ENCODE measurements at regions not wholly inside any gene's neighbourhood (a gene's known extent, or its start where the extent isn't known, plus 50 kb on each side); places are given as distances from the start of the nearest gene placed in this dataset.

GRCh38 chr2:88853403-88853790 is 161.9 kb downstream of the RPIA start:
- no peak for TF ChIP-seq CTCF (IDR thresholded peaks at IDR 0.05; ENCODE audit: low read depth, low read length)
- no peak for DNase-seq (ENCODE audit: extremely low read depth, low read depth)

DNA sequence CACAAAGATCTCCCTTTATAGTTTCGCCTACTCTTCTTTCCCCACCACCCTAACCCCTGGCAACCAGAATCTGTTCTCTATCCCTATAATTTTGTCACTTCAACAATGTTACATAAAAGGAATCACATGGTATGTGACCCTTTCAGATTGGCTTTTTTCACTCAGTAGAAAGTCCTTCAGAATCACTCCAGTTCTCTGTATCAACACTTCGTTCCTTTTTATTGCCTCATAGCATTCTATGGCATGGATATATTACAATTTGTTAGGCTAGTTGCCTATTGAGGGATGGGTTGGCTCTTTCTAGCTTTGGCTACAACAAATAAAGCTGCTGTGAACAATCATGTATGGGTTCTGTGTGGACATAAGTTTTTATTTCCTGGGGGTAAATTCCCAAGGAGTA is 163.1 kb downstream of the RPIA start:
- TF ChIP-seq CTCF (IDR thresholded peaks at IDR 0.05; ENCODE audit: low read depth, low read length): no peak
- DNase-seq (ENCODE audit: extremely low read depth, low read depth): no peak

DNA sequence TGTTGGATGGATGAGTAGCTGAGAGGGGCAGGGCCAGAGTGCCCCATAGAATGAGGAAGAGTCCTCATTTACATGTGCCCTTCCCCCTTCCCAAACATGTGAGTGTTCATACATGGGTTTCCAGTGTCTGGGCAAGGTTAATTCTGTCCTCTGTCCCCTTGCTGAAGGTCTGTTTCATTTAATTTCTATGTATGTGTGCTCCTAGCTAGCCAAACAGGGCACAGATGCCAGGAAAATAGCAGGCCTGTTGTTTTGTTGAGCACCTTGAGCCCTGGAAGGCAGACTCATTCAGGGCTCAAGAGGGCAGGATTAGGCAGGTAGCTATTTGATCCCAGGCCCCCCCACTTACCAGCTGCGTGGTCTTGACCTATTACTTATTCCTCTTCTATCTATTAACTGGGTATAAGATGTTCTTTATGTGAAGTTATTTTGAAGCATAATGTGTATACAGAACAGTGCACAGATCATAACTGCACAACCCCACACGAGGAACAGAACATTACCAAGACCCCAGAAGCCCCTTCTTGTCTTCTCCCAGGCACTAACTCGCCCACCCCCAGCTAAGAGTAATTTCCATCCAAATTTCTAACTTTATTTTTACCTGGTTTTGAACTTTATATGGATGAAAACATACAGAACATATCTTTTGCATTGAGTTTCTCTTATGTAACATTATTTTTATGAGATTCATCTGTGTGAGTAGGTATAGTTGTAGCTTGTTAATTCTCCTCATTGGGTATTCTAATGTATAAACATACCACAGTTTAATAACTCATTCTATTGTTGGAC is 164.3 kb downstream of the RPIA start:
- TF ChIP-seq CTCF (IDR thresholded peaks at IDR 0.05; ENCODE audit: low read depth, low read length): no peak
- DNase-seq (ENCODE audit: extremely low read depth, low read depth): no peak

DNA sequence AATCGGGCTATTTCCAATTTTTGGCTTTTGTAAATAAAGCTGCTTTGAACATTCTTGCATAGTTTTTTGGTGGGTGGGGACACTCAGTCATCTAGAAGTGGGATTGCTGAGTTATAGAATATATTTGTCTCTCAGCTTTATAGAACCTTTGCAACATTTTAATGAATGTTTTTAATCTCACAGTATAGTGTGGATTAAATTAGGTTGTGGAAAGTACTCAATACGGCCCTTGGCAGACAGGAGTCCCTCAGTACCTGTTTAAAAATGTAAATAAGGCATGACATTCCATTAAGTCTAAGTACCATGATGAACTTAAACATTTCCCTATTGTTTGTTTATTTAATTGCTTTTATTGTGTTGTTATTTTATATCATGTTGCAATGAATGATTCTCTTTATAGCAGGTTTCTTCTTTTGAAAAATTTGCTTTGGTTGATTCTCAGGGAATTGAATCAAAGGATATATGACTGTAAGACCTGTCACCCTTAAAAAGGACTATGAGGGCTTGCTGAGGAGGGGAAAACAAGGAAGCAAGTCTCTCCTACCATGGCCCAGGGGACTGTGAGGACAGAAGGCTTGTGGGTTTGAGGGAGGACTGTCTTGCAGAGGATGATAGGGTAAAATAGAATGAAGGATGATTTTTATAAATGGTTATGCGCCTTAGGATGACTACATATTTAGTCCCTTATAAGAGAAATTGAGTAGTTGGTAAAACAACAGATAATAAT is 165.1 kb downstream of the RPIA start:
- DNase-seq (ENCODE audit: extremely low read depth, low read depth): no peak
- no peak for TF ChIP-seq CTCF (IDR thresholded peaks at IDR 0.05; ENCODE audit: low read depth, low read length)

DNA sequence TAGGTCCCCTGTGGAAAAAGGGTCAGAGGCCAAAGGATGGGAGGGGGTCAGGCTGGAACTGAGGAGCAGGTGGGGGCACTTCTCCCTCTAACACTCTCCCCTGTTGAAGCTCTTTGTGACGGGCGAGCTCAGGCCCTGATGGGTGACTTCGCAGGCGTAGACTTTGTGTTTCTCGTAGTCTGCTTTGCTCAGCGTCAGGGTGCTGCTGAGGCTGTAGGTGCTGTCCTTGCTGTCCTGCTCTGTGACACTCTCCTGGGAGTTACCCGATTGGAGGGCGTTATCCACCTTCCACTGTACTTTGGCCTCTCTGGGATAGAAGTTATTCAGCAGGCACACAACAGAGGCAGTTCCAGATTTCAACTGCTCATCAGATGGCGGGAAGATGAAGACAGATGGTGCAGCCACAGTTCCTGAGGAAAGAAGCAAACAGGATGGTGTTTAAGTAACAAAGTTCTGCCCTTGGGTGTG is 165.8 kb downstream of the RPIA start:
- no peak for DNase-seq (ENCODE audit: extremely low read depth, low read depth)
- TF ChIP-seq CTCF (IDR thresholded peaks at IDR 0.05; ENCODE audit: low read depth, low read length): no peak

DNA sequence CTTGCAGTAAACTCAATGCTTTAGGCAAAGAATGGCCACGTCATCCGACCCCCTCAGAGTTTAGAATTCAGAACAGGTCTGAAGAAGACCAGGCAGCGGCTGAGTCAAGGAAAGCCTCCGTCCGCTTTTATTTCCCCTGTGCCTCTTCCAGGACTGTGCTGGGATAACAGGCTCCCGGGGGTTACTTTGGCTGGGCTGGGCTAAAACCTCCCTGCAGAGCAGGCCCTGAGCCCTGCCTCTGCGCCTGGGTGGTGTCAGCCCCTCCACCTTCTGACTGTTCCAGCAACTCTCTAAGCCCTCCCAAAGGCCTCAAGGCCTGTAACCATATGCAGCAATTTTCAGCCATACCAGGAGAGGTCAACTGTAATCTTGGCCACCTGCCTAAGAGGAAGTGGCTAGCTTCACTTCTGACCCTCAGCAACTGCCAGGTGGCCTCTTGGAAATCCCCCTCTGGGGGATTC is 166.5 kb downstream of the RPIA start:
- no peak for DNase-seq (ENCODE audit: extremely low read depth, low read depth)
- TF ChIP-seq CTCF (IDR thresholded peaks at IDR 0.05; ENCODE audit: low read depth, low read length): no peak

- no peak for TF ChIP-seq CTCF (IDR thresholded peaks at IDR 0.05; ENCODE audit: low read depth, low read length)
Observed at GRCh38 chr2:88859461-88859860, 168.0 kb downstream of the RPIA start.

More at GRCh38 chr2:88859461-88859860, 168.0 kb downstream of the RPIA start:
- no peak for DNase-seq (ENCODE audit: extremely low read depth, low read depth)
